CD4-positive, alpha-beta T cell treated with Interleukin-2 at 100 ng/mL for 4 hours (primary cell): ENCODE measurements at regions not wholly inside any gene's neighbourhood (a gene's known extent, or its start where the extent isn't known, plus 50 kb on each side); places are given as distances from the start of the nearest gene placed in this dataset.

Source experiments
- DNase-seq: peaks from one replicate; pipeline ENCODE4 v3.0.0-alpha.2; 2020; ENCODE audit warnings: low spot score

GRCh38 chr2:41853427-41854191 lies 194.2 kb upstream of the PKDCC start:
- peak; percentile 14 for DNase-seq

DNA sequence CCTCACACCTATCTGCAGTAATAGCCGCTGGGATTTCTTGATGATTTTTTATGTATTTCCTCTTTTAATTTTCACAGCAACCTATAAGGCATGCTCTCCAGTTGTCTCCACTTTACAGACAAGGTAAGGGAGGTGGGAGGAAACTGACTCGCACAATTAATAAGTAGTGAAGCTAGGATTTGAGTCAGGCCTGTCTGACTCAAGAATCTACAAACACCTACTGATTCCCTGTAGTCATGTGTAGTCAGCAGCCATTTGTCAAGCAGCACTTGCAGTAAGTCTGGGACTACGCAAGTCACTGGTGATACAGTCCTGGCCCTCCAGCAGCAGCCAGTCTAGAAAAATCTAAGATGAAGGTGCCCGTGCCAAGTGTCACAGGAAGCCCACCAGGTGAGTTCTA lies 193.6 kb upstream of the PKDCC start:
- no peak for DNase-seq

DNA sequence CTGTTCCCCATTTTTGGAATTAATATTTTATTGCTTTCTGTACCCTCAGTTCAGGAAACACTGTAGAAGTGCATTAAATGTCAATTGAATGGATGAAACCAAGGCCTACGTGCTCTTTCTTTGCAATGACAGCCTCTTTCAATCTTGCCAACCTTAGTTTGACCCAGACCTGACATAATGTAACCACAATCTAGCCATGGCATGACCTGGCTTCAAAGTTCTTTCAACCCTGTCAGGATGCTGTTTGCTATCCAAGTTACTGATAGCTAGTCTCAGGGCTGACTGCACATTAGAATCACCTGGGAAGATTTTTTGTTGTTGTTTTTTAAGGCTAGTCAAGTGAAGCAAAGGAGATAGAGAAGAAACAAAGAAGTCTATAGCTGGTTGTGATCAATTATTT lies 190.9 kb upstream of the PKDCC start:
- no peak for DNase-seq

GRCh38 chr2:41859615-41860514 lies 188.0 kb upstream of the PKDCC start:
- DNase-seq = no peak

DNA sequence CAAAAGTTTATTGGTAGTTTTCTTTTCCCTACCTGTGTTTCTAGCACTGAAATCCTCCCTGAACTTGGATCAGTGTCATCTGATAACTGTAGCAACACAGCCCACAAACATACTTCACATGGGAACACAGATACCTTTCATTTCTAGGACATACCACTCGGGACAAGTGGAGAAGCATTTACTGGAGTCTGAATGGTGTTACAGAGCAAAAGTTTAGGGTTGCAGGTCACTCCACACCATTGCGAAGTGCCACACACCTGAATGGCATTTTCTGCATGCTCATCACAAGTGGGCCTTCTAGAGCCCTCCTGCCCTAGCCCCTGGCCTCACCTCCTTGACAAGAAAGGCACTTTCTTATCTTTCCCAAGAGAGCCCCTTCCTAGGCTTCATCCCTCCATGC lies 184.8 kb upstream of the PKDCC start:
- no peak for DNase-seq

DNA sequence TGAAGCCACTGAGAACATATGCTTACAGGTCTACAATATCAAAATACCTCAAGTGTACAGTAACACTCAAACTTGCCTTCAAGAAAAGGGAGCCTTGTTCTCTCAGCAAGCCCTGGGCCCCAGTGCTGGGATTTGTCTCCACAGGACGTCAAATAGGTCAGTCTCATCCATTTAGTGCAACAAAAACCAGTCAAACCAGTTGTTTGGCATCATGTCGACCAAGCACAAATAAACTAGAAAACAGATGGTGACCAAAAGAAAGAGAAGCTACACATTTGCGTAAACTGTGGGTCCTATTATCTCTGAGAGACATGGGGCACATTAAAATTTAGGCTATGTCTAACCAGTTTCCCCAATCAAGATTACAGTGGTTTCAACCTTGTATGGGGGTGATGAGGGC lies 182.6 kb upstream of the PKDCC start:
- no peak for DNase-seq

DNA sequence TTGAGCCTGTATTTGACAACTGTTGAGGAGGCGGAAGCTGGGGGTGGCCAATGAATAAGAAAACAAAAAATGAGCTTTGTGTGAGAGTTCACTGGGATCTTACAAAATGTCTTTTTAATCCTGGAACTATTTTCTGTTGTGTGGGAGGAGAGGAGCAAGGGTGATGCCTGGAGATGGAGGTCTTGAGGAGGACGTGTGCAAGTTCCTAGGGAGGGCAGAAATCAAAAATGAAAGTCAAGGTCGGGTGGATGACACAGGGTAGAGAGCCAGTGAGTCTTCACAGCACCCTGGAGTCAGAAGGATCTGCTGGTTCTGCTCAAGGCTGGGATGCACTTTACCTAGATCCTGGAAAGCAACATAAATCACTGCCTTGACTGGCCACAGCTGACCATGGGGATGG lies 180.3 kb upstream of the PKDCC start:
- DNase-seq = no peak

GRCh38 chr2:41869542-41870264 lies 178.1 kb upstream of the PKDCC start:
- peak; percentile 69 for DNase-seq

GRCh38 chr2:41870265-41870585 lies 177.6 kb upstream of the PKDCC start:
- DNase-seq = no peak

- no peak for DNase-seq
Observed at GRCh38 chr2:41871080-41871479, 176.7 kb upstream of the PKDCC start.

- DNase-seq = no peak
Observed at GRCh38 chr2:41872646-41873045, 175.2 kb upstream of the PKDCC start.

- DNase-seq = no peak
Observed at GRCh38 chr2:41873102-41874031, 174.5 kb upstream of the PKDCC start.

DNA sequence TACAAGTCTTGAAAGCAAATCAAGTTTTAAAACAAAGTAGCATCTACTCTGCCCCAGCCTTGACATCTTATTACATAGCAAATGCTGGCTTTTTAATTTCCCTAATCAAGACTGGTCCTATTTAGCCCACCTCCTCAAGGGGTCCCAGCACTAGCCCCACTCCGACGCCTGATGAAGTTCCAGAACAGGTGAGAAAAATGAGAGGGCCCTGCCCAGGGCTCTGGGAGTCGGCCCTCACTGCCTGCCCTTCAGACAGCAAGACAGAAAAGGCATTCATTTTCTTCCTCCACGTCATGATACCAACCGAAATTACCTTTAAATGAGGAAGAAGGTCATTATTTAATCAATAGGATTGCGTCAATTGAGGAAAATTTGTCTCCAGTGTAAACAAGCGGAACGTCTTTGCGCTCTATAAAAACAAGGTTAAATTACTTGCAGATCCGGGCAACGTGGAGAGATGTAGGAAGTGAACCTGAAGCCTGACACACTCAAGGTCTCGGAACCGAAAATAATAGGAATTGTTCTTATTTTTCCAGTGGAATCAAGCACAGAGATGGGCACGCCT lies 170.6 kb upstream of the PKDCC start:
- no peak for DNase-seq

DNA sequence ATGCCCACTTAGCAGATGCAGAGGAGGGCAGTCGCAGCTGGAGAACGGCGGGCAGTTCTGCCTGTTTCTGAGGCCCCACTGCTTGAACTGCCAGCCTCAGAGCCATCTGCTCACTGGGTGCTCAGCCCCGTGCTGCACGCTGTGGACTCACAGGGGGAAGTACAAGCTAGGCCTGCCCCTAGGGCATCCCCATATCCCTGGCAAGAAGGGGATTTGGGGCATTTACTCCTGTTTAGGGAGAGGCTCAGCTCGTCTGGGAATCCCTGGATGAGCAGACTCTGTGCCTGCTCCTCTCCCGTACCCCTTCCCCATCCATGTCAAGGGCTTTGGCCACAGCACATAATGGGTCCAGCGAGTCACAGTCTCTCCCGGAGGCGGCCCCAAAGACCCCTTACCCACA lies 169.8 kb upstream of the PKDCC start:
- DNase-seq = no peak

DNA sequence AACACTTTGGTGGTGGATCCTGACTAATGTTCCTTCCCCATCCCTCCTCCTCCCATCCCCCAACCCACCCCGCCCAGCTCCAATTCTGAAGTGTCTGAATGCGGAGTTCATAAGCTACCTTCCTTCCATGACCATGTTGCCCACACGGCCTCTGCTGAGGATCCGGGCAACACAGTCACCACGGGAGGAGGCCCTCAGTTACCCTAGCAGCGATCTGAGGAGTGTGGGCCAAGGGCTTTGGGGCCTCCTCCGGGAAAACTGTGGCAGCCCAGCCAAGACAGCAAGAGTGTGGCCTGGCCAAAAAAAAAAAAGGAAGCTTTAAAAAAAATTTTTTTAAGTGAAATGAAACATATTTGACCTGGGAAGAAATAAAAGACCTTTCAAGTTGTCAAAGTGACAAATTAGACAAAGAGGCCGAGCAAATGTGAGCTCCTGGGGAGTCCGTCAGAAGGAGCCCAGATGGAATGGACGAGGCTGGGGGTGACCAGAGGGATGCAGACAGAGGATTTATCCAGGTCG lies 169.0 kb upstream of the PKDCC start:
- no peak for DNase-seq

- DNase-seq = no peak
Observed at GRCh38 chr2:41879235-41879916, 168.4 kb upstream of the PKDCC start.

GRCh38 chr2:41880561-41881243 lies 167.1 kb upstream of the PKDCC start:
- no peak for DNase-seq

DNA sequence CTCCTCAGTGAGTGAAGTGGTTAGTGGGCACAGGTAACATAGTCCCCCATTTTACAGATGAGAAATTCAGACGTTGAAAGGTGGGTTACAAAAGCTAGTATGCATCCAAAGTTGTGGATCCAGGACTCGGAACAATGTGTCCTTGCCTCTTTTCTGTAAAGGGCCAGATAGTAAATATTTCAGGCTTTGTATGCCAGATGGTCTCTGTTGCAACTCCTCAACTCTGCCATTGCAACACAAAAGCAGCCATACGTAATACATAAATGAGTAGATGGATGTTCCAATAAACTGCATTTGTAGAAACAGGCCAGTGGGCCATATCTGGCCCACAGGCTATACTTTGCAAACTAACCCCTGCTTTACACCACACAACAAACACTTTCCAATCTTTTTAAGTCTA lies 166.6 kb upstream of the PKDCC start:
- no peak for DNase-seq

DNA sequence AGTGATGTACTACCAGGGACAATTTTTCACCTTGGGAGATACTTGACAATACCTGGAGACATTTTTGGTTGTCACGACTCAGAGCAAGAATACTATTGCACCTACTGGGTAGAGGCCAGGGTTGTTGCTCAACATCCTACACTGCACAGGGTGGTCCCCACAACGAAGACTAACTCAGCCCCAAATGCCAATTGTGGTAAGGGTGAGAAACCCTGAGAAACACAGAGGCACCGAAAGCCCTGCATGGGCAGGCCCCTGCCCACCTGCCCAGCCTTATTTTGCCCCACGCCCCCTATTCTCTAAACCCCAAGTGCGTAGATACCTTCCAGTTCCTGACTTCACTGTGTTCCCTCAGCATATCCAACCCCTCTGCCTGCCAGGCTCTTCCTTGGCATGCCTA lies 163.1 kb upstream of the PKDCC start:
- no peak for DNase-seq

GRCh38 chr2:41886145-41886664 lies 161.6 kb upstream of the PKDCC start:
- DNase-seq = no peak
